ENCODE measurements at regions not wholly inside any gene's neighbourhood (a gene's known extent, or its start where the extent isn't known, plus 50 kb on each side); places are given as distances from the start of the nearest gene placed in this dataset.

- Histone ChIP-seq H3K36me3 (no peaks in the 10 kb centered on the region), H3K27ac (no peak overlapping the region), H3K4me1 (no peaks in the 10 kb centered on the region), H3K27me3 (no peaks in the 10 kb centered on the region), H3K9me3 (no peaks in the 10 kb centered on the region), H3K4me3 (no peak overlapping the region)
- ATAC-seq: no peak
- TF ChIP-seq, protein P1, sequence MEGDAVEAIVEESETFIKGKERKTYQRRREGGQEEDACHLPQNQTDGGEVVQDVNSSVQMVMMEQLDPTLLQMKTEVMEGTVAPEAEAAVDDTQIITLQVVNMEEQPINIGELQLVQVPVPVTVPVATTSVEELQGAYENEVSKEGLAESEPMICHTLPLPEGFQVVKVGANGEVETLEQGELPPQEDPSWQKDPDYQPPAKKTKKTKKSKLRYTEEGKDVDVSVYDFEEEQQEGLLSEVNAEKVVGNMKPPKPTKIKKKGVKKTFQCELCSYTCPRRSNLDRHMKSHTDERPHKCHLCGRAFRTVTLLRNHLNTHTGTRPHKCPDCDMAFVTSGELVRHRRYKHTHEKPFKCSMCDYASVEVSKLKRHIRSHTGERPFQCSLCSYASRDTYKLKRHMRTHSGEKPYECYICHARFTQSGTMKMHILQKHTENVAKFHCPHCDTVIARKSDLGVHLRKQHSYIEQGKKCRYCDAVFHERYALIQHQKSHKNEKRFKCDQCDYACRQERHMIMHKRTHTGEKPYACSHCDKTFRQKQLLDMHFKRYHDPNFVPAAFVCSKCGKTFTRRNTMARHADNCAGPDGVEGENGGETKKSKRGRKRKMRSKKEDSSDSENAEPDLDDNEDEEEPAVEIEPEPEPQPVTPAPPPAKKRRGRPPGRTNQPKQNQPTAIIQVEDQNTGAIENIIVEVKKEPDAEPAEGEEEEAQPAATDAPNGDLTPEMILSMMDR (IDR thresholded peaks at IDR 0.05): no peak
- TF ChIP-seq POLR2A (IDR thresholded peaks at IDR 0.05): no peak
- 17% methylated on average over 1 of the region's 1 CpG for WGBS (ENCODE audit: insufficient coverage, low coverage, low lambda C conversion rate, missing lambda C conversion rate)
- intact Hi-C loops (cut with DNase I): no loop called here
- no peak for DNase-seq
Measured at GRCh38 chr17:13749891-13750235, 148.1 kb upstream of the HS3ST3A1 start.

GRCh38 chr17:13750816-13751793, 149.4 kb upstream of the HS3ST3A1 start:
- ATAC-seq (no peak), DNase-seq (no peak)
- 40% methylated on average over 11 of the region's 12 CpGs for WGBS (ENCODE audit: insufficient coverage, low coverage, low lambda C conversion rate, missing lambda C conversion rate)
- H3K27me3 ChIP-seq: no peaks in the 10 kb centered on the region
- no peaks in the 10 kb centered on the region for H3K36me3 ChIP-seq
- intact Hi-C loops (cut with DNase I): no loop called here
- H3K9me3 ChIP-seq: no peaks in the 10 kb centered on the region
- TF ChIP-seq, protein P1 (IDR thresholded peaks at IDR 0.05): no peak
- no peak for TF ChIP-seq POLR2A (IDR thresholded peaks at IDR 0.05)
- H3K4me3 ChIP-seq: no peak overlapping the region
- H3K4me1 ChIP-seq: no peaks in the 10 kb centered on the region
- H3K27ac ChIP-seq: no peak overlapping the region

GRCh38 chr17:13753154-13753553, 151.4 kb upstream of the HS3ST3A1 start:
- DNase-seq: no peak
- no peaks in the 10 kb centered on the region for H3K27me3 ChIP-seq
- no peak overlapping the region for H3K27ac ChIP-seq
- TF ChIP-seq, protein P1 (IDR thresholded peaks at IDR 0.05): no peak
- no peak for TF ChIP-seq POLR2A (IDR thresholded peaks at IDR 0.05)
- H3K9me3 ChIP-seq: no peaks in the 10 kb centered on the region
- no peaks in the 10 kb centered on the region for H3K36me3 ChIP-seq
- intact Hi-C loops (cut with DNase I): no loop called here
- no peak for ATAC-seq
- WGBS (ENCODE audit: insufficient coverage, low coverage, low lambda C conversion rate, missing lambda C conversion rate): 67% methylated on average over 3 of the region's 3 CpGs
- no peaks in the 10 kb centered on the region for H3K4me1 ChIP-seq
- no peak overlapping the region for H3K4me3 ChIP-seq

DNA sequence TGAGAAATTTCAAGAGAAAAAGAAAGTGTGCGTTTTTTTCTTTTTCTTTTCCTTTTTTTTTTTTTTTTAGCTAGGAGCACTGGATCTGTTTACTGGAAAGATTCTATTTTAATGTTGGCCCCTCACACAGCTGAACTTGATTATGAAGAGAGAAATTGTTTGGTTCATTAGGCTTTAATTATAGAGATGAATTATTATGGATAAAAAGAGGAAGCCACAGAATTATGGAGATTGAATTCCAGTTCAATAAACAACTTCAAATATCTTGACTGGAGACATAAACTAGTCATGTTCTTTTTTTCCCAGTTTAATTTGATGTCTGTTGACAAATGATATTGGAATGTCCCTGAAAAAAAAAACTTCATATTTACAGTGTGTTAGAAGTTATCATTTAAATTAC, 152.0 kb upstream of the HS3ST3A1 start:
- ATAC-seq (no peak), DNase-seq (no peak)
- no peaks in the 10 kb centered on the region for H3K9me3 ChIP-seq
- 86% methylated on average over 1 of the region's 1 CpG for WGBS (ENCODE audit: insufficient coverage, low coverage, low lambda C conversion rate, missing lambda C conversion rate)
- TF ChIP-seq POLR2A (IDR thresholded peaks at IDR 0.05): no peak
- TF ChIP-seq, protein P1 (IDR thresholded peaks at IDR 0.05): no peak
- H3K36me3 ChIP-seq: no peaks in the 10 kb centered on the region
- intact Hi-C loops (cut with DNase I): no loop called here
- no peaks in the 10 kb centered on the region for H3K4me1 ChIP-seq
- no peak overlapping the region for H3K27ac ChIP-seq
- no peaks in the 10 kb centered on the region for H3K27me3 ChIP-seq
- H3K4me3 ChIP-seq: no peak overlapping the region

Data from right lobe of liver (tissue), 6 donors.